ENCODE measurements at regions not wholly inside any gene's neighbourhood (a gene's known extent, or its start where the extent isn't known, plus 50 kb on each side); places are given as distances from the start of the nearest gene placed in this dataset.

- CTCF ChIA-PET (ENCODE audit: partially characterized antibody): no interaction called here
Measured at GRCh38 chr4:12293906-12294525, 865.3 kb upstream of the HS3ST1 start.

More at GRCh38 chr4:12293906-12294525, 865.3 kb upstream of the HS3ST1 start:
- H3K36me3 ChIP-seq (ENCODE audit: control insufficient read depth in 2 of 4, insufficient read depth in 4 of 4, low read length in 3 of 4): no peaks in the 10 kb centered on the region; a peak in 1 of 8 replicates
- POLR2A ChIA-PET (ENCODE audit: partially characterized antibody): no interaction called here
- H3K4me2 ChIP-seq (ENCODE audit: insufficient read depth in 1 of 2, low read depth in 2 of 2, low read length in 2 of 2): no peak overlapping the region
- H3K27me3 ChIP-seq (replicated peaks in 1 of 4; ENCODE audit: control insufficient read depth in 3 of 4, extremely low read depth in 1 of 4, insufficient read depth in 3 of 4, low read length in 3 of 4): peaks cover 0 to 1% (median 0%) of the 10 kb centered on the region in 4 experiments; a peak in 1 of 7 replicates
- H3K9ac ChIP-seq (replicated peaks in 1 of 4; ENCODE audit: extremely low read depth in 1 of 4, low read depth in 3 of 4, low read length in 3 of 4): no peak overlapping the region
- H3K23ac ChIP-seq (ENCODE audit: insufficient read length): no peak overlapping the region
- no peak overlapping the region for H2BK20ac ChIP-seq (ENCODE audit: low read length)
- H2BK5ac ChIP-seq (ENCODE audit: low read depth, low read length): no peak overlapping the region
- no peak overlapping the region for H3K4ac ChIP-seq (replicated peaks; ENCODE audit: insufficient read length, low read depth, low read length)
- no peak overlapping the region for H3K27ac ChIP-seq (ENCODE audit: low read depth, low read length)
- no peak overlapping the region for H4K5ac ChIP-seq (ENCODE audit: insufficient read length, low read depth, low read length)
- H2AK5ac ChIP-seq (ENCODE audit: low read depth, low read length): no peak overlapping the region
- no peak overlapping the region for H4K8ac ChIP-seq (ENCODE audit: extremely low read depth, insufficient read depth, low read length)
- no peaks in the 10 kb centered on the region for H3K4me1 ChIP-seq (replicated peaks in 1 of 4; ENCODE audit: control insufficient read depth in 3 of 4, insufficient read depth in 4 of 4, low read length in 3 of 4)
- H2BK15ac ChIP-seq (ENCODE audit: low read length): no peak overlapping the region
- H3K23me2 ChIP-seq (ENCODE audit: low read depth, low read length): no peaks in the 10 kb centered on the region
- H2BK120ac ChIP-seq (replicated peaks; ENCODE audit: low read depth, low read length): no peak overlapping the region
- WGBS, 2 experiments (ENCODE audit: extremely low coverage in 1 of 2, insufficient coverage in 1 of 2, insufficient read length in 1 of 2, insufficient replicate concordance in 2 of 2, low coverage in 1 of 2, low lambda C conversion rate in 2 of 2, missing lambda C conversion rate in 1 of 2): 94% methylated on average over 1 of the region's 1 CpG; no CpG with 5 or more reads in 1 of the 2 experiments
- no peak overlapping the region for H3K4me3 ChIP-seq (ENCODE audit: extremely low read depth in 1 of 4, insufficient read depth in 2 of 4, low read depth in 3 of 4, low read length in 4 of 4)
- no peaks in the 10 kb centered on the region for H3K79me2 ChIP-seq (ENCODE audit: control insufficient read depth in 1 of 2, insufficient read depth in 2 of 2, low read length in 2 of 2)
- no peak overlapping the region for H3K14ac ChIP-seq (ENCODE audit: insufficient read length)
- TF ChIP-seq EP300 (IDR thresholded peaks at IDR 0.05; ENCODE audit: borderline replicate concordance in 1 of 2, low read depth in 2 of 2, low read length in 2 of 2): no peak
- no peak for TF ChIP-seq E2F6 (IDR thresholded peaks at IDR 0.05)
- FAIRE-seq: no peak
- H4K91ac ChIP-seq (replicated peaks; ENCODE audit: insufficient read length, low read length): no peak overlapping the region
- H2BK12ac ChIP-seq (ENCODE audit: low read depth, low read length): no peak overlapping the region
- H3K79me1 ChIP-seq (ENCODE audit: low read depth, low read length): no peaks in the 10 kb centered on the region
- no peak overlapping the region for H3K56ac ChIP-seq (replicated peaks; ENCODE audit: insufficient read length, low read depth, low read length)
- no peak overlapping the region for H3K18ac ChIP-seq (ENCODE audit: extremely low read depth, low read length)
- no peaks in the 10 kb centered on the region for H3K9me3 ChIP-seq (ENCODE audit: insufficient read depth in 2 of 2, low read depth in 1 of 2, low read length in 1 of 2)
- H2AFZ ChIP-seq (ENCODE audit: low read length): 0 out of 2 replicates have a peak overlapping the region, but pooled peaks have one; percentile 20
- DNase-seq (ENCODE audit: low read depth in 1 of 2, low spot score in 2 of 2): no peak
- H4K20me1 ChIP-seq (replicated peaks in 1 of 2; ENCODE audit: control insufficient read depth in 1 of 2, insufficient read depth in 2 of 2, low read length in 2 of 2): no peaks in the 10 kb centered on the region
